PFSK-1 (cell line): ENCODE measurements at regions not wholly inside any gene's neighbourhood (a gene's known extent, or its start where the extent isn't known, plus 50 kb on each side); places are given as distances from the start of the nearest gene placed in this dataset.

ENCODE experiments used
- FOXP2 ChIP-seq: optimal IDR thresholded peaks from 2 replicates; pipeline ENCODE3; 2011; ENCODE audit warnings: borderline replicate concordance, control low read depth, inconsistent platforms; ENCODE audit not compliant: insufficient read depth; ENCODE audit errors: extremely low read length, extremely low read depth
- POLR2AphosphoS5 ChIP-seq: IDR thresholded peaks from 2 replicates; pipeline ENCODE4 v1.6.1; 2012; ENCODE audit warnings: low read depth, mild to moderate bottlenecking, control low read depth, low read length, moderate library complexity
- REST ChIP-seq, 2 experiments: IDR thresholded peaks; 2 replicates each; pipeline versions ENCODE4 v1.6.1 to v1.8.0; 2011 to 2012; ENCODE audit warnings: low read depth in 2 of 2, low read length in 2 of 2, control low read depth in 1 of 2, inconsistent platforms in 1 of 2, mild to moderate bottlenecking in 1 of 2, moderate library complexity in 1 of 2; ENCODE audit not compliant: insufficient read depth in 1 of 2
- SIN3A ChIP-seq: IDR thresholded peaks from 2 replicates; pipeline ENCODE4 v1.6.1; 2012; ENCODE audit warnings: mild to moderate bottlenecking, low read length, moderate library complexity, borderline replicate concordance; ENCODE audit not compliant: insufficient read depth
- TAF1 ChIP-seq: IDR thresholded peaks from 2 replicates; pipeline ENCODE4 v1.6.1; 2012; ENCODE audit warnings: low read length, control low read depth, borderline replicate concordance; ENCODE audit not compliant: insufficient read depth

DNA sequence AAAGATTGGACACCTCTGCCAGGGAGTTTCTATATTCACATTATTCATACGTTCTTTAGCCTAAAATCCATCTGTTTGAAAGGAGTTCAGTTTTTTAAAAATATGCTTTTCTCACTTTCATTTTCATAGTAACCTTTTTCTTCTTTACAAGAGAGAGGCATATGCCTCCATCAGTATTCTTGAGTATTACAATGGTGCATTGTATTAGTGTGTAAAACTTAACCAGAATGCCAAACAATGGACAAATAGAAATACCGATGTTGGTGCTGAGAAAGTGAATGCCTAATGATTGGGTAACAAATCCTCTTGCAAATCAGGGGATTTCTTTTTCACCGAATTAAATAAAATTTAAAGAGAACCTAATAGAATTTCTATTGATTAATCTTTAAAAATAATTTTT, 163.2 kb upstream of the LAMA2 start:
- TF ChIP-seq REST (IDR thresholded peaks at IDR 0.05; ENCODE audit: insufficient read depth in 1 of 2, low read depth in 2 of 2, low read length in 2 of 2) (no peak), TAF1 (no peak), POLR2AphosphoS5 (no peak), SIN3A (no peak), FOXP2 (no peak)
